ENCODE measurements at regions not wholly inside any gene's neighbourhood (a gene's known extent, or its start where the extent isn't known, plus 50 kb on each side); places are given as distances from the start of the nearest gene placed in this dataset.

DNA sequence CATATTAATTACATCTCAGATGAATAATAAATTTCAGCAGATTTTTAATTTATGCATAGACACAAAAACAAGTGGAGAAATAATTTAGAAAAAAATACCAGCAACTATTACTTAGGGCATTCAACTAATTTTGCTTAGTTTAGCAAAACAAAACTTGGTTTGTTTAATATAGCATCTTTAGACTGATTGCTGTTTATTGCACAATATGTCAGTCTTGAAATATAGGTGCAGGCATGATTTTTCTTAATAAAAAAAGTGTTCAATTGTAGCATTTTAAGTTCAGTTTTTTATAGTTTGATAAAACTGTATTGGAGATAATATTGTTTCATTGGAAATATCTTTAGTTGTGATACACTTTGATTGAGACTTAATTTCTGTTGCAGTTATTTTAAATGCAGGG lies 161.2 kb upstream of the KCNH8 start (continued):
- no peak for TF ChIP-seq ZNF592 (IDR thresholded peaks at IDR 0.05)

GRCh38 chr3:18982920-18983319 lies 165.4 kb upstream of the KCNH8 start:
- H3K4me2 ChIP-seq (ENCODE audit: insufficient read depth, low read length) = no peak overlapping the region
- no peaks in the 10 kb centered on the region for H3K36me3 ChIP-seq (ENCODE audit: control insufficient read depth, insufficient read depth, low read length)
- ChIA-PET CTCF (ENCODE audit: low intra/inter-chr PET ratio) (no interaction called here), POLR2A (no interaction called here)
- no TSS peak for BruUV-seq (replicated peaks)
- no peaks in the 10 kb centered on the region for H3K9me1 ChIP-seq (ENCODE audit: control insufficient read depth, insufficient read depth, low read length)
- DNase-seq (ENCODE audit: extremely low read depth in 1 of 4, low spot score in 3 of 4) (no peak), FAIRE-seq (no peak), ATAC-seq (no peak)
- H3K79me2 ChIP-seq (ENCODE audit: control insufficient read depth, insufficient read depth, low read length) = no peaks in the 10 kb centered on the region
- H3K9me3 ChIP-seq (replicated peaks; ENCODE audit: control insufficient read depth, insufficient read depth, low read depth, low read length) = no peaks in the 10 kb centered on the region
- no peaks in the 10 kb centered on the region for H4K20me1 ChIP-seq (replicated peaks; ENCODE audit: control insufficient read depth, insufficient read depth, low read length)
- in situ Hi-C loops (cut with MboI) (no loop called here), intact Hi-C loops (cut with micrococcal nuclease) (no loop called here)
- 8% methylated on average over 2 of the region's 2 CpGs for WGBS (ENCODE audit: insufficient coverage, low coverage, missing lambda C conversion rate)
- H3K27ac ChIP-seq (ENCODE audit: extremely low read depth, low read depth, low read length) = no peak overlapping the region
- H3K4me3 ChIP-seq = no peak overlapping the region
- H3K27me3 ChIP-seq (ENCODE audit: control insufficient read depth in 2 of 2, insufficient read depth in 2 of 2, low read length in 2 of 2) = no peaks in the 10 kb centered on the region
- TF ChIP-seq SMARCC2 (IDR thresholded peaks at IDR 0.05; ENCODE audit: low read depth) (no peak), ZNF75A (CRISPR knock-in tag; IDR thresholded peaks at IDR 0.05) (no peak), MYBL2 (IDR thresholded peaks at IDR 0.05; ENCODE audit: low read depth) (no peak), MYBL2 (CRISPR knock-in tag; IDR thresholded peaks at IDR 0.05; ENCODE audit: borderline replicate concordance) (no peak), AFF4 (CRISPR knock-in tag; IDR thresholded peaks at IDR 0.05) (no peak), CCNT2 (IDR thresholded peaks at IDR 0.05; ENCODE audit: borderline replicate concordance, extremely low read depth, insufficient read length, low read depth, low read length) (no peak), SAFB (IDR thresholded peaks at IDR 0.05; ENCODE audit: borderline replicate concordance, low read depth, low read length) (no peak), ZNF354B (CRISPR knock-in tag; IDR thresholded peaks at IDR 0.05) (no peak), ZNF41 (CRISPR knock-in tag; conservative IDR thresholded peaks at IDR 0.05) (no peak), POLR2AphosphoS2 (IDR thresholded peaks at IDR 0.05; ENCODE audit: low read length) (no peak), HDAC1 (IDR thresholded peaks at IDR 0.05) (no peak)
- H3K4me1 ChIP-seq (replicated peaks in 1 of 2; ENCODE audit: control insufficient read depth in 2 of 2, insufficient read depth in 2 of 2, low read length in 2 of 2) = no peaks in the 10 kb centered on the region
- no peak overlapping the region for H2AFZ ChIP-seq (ENCODE audit: low read depth, low read length)
- no peak overlapping the region for H3K9ac ChIP-seq (ENCODE audit: insufficient read depth in 1 of 2, low read depth in 2 of 2, low read length in 2 of 2)

Measured in K562 (cell line).